ENCODE measurements at regions not wholly inside any gene's neighbourhood (a gene's known extent, or its start where the extent isn't known, plus 50 kb on each side); places are given as distances from the start of the nearest gene placed in this dataset.
"Not testable (repeated sequence)": the region's sequence is repeated elsewhere in the genome, so short reads cannot be mapped to it uniquely, and the experiment has no call there.

DNA sequence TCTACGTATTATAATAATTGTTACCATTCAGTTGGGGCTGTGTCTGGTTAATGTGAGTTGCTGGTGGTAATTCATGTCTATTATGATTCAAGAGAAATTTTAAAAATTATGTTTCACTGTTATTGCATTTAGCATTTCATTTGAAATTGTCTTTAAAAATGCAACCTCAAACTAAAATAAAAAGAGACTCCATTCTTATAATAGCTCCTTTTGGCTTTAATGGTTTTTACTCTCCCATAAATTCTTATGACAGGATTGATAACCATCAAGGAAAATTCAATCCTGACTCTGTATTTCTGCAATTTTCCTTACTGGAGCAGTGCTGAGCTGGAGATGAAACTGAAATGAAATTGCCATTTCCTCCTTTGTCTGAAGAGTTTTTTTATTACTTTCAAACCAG lies 262.7 kb downstream of the REEP3 start:
- no peak for DNase-seq (ENCODE audit: low spot score)

DNA sequence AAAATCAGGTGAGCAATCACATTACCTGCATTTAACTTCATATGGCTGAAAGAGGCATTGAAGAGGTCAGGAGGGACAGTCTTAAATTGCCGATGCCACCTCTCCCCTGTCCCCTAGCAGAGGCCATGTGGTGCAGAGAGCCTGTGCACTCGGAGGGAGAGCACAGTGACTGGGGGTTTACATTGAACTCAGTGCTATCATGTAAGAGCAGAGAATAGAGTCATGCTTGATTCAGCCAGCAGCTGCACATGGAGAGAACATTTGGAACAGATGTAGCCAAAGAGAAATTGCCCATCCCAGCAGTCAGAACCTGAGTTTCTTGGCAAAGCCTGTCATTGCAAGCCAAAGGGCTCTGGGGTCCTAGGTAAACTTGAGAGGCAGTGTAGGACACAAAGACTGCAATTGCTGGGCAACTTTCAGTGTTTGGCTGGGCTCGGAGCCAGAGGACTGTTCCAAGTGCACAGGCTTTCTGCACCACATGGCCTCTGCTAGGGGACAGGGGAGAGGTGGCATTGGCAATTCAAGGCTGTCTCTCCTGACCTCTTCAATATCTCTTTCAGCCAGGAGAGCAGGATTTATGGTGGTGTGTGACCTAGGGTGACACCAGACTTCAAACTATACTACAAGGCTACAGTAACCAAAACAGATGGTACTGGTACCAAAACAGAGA lies 267.1 kb downstream of the REEP3 start:
- DNase-seq (ENCODE audit: low spot score), result no peak

DNA sequence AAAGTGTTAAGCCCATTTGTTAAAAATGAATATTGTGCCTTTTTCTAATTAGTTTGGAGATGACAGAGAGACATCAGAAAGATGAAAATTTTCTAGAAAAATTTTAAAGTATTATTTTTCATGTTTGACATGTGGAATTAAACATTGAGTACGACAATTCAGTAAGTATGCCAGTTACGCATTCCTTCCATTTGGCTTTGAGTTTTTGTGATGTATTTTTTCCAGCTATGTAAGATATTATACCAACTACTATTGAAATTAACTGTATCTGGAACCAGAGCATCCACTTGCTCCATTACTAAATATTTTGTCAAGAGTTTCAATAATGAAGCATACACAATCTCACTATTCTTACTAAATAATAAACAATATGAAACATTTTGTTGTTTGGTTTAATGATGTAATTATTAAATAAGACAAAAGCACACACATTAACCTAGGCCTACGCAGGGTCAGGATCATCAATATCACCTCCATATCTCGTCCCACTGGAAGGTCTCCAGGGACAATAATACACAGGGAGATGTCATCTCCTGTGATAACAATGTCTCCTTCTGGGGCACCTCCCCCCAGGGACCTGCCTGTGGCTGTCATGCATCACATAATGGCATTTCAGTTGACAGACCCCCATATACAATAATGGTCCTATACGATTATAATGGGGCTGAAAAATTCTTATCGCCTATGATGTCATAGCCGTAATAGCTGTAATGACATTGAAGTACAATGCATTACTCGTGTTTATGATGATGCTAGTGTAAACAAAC lies 274.1 kb downstream of the REEP3 start:
- DNase-seq (ENCODE audit: low spot score), result no peak

DNA sequence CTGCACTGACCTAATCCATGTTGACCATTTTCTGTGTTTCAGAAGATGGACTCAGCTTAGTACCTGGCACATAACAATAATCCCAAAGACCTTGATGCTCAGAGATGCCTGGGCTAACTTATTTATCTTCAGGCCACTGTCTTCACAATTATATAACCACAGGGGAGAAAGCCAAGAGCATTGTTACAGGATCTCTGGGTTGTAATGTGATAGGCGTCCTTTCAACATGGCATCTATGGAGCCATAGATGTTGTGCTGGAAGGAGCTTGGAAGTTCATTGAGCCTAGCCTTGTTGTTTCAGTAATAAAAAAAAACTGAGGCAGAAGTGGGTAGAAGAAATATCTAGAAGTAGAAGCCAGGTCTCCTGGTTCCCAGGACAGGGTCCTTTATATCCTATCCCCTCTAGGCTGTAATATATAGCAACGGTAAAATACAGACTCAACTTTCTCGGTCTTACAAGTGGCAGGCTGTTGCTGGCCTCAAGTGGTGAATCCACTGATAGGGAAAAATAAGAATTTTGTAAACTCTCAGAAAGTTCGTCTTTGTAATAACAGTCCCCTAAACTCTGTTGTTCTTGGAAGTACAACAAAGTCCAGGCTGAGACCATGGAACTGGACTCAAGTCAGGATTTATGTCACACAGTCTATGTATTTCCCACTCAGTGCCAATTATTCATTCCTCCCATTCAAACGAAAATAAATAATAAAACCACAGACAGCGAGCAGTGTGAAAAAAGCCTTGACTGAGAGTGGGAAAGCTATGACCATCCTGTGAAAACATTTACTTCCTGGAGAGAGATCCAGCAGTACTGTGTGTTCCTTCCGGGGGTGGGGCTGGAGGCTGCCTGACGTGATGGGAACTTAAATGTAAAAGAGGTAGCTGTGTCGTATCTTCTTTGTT lies 277.6 kb downstream of the REEP3 start:
- peak; percentile 89 for DNase-seq (ENCODE audit: low spot score)

DNA sequence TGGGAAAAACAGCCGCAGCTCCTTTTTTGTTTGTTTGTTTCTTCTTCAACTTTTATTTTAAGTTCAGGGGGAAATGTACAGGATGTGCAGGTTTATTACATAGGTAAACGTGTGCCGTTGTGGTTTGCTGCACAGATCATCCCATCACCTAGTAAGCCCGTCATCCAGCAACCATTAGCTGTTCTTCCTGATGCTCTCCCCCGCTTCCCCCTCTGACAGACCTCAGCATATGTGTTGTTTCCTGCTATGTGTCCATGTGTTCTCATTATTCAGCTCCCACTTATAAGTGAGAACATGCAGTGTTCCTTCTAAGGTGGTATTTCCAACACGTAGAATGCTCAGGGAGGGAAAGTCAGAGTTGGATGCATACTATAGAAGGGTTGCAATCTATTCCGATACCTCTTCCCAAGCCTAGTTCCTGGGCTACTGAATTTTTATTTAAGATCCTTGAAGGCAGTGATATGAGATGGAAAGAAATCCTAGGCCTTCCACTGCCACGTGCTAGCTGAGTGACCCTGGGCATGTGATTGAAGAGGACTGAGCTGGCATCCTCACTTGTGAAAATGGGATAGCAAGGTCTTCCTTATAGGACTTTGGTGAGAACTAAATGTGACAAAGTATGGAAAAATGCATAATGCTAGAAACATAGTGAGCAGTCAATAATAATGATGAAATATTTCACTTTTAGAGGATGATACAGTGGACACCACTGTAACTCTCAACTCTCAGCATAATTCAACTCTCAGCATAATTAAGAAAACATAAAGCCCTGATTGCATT lies 278.5 kb downstream of the REEP3 start:
- no peak for DNase-seq (ENCODE audit: low spot score)

DNA sequence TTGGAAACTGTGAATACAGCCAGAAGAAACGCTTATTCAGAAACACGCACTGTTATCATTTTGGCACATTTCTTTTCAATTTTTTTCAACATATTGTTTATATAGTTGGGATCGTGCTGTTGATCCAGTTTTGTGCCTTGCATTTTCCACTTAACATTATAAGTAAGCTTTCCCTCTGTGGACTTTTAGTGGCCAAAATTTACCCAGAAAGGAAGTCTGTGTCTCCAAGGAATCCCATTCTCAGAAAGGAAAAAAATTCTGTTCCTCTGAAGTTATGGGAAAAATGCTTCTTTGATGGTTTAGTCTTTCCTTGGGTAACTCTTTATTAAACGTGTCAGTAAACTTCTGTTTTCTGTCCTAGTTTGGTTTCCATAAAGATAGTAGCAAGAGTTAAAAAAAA lies 280.0 kb downstream of the REEP3 start:
- no peak for DNase-seq (ENCODE audit: low spot score)

DNA sequence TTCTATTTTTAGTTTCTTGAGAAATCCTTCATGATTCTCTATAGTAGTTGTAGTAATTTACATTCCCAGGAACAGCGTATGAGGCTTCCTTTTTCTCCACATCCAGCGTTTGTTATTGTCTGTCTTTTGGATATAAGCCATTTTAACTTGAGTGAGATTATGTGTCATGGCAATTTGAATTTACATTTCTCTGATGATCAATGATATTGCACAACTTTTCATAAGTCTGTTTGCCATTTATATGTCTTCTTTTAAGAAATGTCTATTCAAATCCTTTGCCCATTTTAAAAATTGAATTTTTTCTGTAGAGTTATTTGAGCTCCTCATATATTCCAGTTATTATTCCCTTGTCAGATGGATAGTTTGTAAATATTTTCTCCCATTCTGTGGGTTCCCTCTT lies 285.1 kb downstream of the REEP3 start:
- DNase-seq (ENCODE audit: low spot score), result no peak

DNA sequence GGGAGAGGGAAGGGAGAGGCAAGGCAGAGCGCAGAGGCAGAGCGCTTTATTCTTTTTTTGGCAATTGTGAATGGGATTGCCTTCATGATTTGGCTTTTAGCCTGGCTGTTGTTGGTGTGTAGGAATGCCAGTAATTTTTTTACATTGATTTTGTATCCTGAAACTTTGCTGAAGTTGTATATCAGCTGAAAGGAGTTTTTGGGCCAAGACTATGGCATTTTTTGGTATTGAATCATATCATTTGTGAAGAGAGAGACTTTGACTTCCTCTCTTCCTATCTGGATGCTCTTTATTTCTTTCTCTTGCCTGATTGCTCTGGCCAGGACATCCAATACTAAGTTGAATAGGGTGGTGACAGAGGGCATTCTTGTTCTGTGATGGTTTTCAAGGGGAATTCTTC lies 291.3 kb downstream of the REEP3 start:
- no peak for DNase-seq (ENCODE audit: low spot score)

DNA sequence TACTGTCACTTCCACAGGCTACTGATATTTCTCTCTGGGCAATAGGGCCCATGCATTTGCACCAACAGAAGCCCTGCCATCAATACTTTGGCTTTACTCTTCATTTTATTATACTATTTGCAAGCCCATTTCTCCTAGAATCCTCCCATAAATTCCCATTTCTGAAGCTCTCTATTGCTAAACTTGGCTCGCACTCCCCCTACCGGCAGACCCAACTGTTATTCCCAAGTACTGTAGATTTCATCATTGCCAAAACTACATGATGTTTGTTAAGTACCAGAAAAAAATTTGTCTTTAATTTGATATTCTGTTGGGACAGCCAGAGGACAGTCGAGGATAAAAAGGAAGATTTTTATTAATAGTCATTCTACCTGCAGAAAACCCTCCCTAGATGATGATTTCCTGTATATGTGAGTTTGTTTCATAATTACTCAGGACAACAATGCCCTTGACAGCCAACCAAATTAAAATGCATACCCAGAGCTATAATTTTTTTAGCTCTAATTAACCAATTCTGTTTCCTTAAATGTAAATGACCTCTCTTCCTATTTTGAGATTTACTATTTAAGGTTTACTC lies 298.6 kb downstream of the REEP3 start:
- DNase-seq (ENCODE audit: low spot score), result peak; percentile 51

DNA sequence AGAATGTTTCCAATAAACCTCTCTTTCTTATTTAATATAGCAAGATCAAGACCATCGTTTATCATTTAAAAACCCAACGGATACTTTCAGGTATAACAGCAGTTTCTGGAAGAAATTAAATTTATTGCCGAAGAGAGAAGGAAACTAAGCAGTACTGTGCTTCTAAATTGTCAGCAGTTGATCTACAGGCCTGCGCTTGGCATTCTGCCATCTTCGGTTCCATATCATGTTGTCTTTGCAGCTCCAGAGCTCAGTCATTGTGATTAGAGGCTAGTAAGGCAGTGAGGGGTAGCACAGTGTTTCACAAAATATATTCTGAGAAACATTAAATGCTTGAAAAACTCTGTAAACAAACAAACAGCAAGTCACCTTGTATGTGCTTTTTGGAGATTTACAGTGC lies 301.3 kb downstream of the REEP3 start:
- no peak for DNase-seq (ENCODE audit: low spot score)

DNA sequence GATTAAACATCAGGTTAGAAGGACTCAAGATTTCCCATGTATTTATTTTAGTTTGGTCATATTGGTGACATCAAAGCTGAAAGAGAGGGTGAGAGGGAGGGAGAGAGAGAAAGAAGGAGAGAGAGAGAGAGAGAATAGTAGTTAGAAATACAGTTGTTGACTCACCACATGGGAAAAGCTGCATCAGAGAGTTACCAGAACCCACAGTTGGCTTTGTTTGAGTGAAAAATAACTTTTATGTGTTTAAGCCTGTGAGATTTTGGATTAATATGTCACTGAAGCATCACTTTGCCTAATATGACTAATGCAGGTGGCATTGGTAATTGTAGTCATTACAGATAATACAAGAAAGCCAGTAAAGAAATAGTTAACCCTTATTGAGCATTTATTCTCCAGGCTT lies 303.9 kb downstream of the REEP3 start:
- DNase-seq (ENCODE audit: low spot score), result no peak

DNA sequence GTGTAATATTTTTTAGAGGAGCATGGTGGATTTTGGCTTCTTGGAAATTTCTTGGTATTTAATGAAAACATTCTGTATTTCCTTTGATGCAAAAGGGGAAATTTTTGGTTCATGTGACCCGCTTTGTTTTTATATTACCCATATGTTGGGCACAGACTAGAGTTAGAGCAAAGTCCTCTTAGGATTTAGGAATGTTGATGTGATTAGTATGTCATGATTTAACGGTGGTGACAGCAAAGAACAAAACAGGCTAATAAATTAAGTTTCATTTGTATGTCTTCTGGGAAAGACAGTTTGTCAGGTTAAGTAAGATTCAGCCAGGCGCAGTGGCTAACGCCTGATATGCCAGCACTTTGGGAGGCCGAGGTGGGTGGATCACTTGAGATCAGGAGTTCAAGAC lies 304.6 kb downstream of the REEP3 start:
- DNase-seq (ENCODE audit: low spot score), result no peak

DNA sequence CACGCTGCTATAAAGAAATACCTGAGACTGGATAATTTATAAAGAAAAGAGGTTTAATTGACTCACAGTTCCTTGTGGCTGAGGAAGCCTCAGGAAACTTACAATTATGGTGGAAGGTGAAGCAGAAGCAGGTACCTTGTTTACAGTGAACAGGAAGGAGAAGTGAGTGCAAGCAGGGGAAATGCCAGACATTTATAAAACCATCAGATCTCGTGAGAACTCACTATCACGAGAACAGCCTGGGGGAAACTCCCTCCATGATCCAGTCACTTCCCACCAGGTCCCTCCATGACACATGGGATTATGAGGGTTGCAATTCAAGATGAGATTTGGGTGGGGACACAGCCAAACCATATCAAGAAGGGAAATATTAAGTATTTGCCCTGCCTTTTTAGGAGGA lies 305.8 kb downstream of the REEP3 start:
- not testable (repeated sequence) for DNase-seq (ENCODE audit: low spot score)

DNA sequence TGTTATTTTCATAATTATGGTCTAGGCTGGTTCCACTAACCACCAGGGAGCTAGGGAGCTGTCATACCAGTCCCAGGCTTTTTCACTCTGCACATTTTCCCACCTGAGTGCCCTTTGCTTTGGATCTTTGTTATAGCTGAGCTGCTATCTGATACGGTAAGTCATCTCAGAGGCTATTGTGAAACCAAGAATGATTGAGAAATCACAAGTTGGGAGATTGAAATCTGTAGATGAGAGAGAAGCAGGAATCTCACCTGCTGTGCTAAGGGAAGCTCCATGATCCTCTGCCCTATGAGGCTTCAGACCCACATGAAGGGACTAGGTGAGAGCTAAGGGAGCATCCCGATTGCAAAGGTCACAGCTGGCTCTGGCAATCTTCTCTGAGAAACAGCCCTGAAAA lies 307.8 kb downstream of the REEP3 start:
- DNase-seq (ENCODE audit: low spot score), result no peak

DNA sequence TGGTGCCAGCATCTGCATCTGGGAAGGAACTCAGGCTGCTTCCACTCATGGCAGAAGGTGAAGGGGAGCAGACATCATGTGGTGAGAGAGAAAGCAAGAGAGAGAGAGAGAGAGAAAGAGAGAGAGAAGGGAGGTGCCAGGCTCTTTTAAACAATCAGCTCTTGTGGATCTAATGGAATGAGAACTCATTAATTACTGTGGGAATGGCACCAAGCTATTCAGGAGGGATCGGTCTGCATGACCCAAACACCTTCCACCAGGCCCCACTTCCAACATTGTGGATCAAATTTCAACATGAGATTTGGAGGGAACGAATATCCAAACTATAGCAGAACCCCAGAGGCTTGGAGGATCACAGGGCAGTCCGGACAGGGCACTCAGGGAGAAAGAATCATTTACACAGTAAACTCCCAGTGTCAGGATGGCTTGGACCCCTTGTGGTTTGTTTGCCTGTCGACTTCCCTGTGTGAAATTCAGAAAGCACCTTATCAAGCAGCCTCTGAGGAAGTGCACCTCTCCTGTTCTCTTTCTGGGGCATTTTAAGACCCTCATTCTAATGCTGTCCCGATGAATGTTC lies 308.5 kb downstream of the REEP3 start:
- DNase-seq (ENCODE audit: low spot score), result no peak

DNA sequence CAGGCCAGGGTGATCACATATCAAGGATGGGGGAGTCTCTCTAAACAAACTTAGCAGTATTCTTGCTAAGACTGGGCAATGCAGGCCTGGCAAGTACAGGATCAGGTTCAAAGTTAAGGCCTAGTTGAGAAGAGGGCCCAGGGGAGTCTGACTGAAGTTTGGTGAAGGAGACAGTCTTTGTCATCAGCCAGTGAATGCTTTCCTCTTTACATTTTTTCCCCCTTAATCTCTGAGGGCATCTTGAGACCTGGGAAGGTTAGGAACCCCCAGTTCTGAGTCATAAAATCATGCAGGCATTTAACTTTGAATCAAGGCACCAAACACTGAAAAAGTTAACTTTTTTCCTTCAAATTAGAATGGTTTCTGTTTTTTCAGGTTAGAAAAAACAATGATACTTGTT lies 311.5 kb downstream of the REEP3 start:
- DNase-seq (ENCODE audit: low spot score), result no peak

DNA sequence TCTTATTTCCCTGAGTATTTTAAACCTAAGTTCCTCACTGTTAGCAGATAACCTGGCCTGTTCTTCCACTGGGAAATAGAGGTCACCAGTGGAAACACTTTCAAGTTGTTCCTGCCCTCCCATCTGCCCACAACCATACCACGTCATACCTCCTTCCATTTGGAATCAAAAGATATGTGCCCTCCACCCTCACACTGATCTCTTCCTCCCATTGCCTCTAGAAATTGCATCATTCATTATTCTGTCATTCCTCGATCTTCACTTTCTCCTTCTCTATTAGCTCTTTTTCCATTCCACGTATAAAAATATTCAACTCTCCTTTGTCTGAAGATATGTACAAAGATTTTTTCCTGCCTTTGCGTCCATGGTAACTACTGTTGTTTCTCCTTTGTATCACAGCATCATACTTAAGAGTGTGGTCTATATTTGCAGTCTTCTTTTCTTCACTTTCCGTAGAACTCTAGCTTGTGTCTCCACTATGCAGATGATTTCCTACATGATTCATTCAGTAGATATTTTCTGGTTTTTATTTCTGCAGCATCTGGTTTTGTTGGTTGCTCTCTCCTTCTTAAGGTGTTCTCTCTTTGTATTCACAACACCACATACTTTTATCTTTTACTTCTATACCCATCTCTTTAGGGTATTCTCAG lies 312.3 kb downstream of the REEP3 start:
- no peak for DNase-seq (ENCODE audit: low spot score)

DNA sequence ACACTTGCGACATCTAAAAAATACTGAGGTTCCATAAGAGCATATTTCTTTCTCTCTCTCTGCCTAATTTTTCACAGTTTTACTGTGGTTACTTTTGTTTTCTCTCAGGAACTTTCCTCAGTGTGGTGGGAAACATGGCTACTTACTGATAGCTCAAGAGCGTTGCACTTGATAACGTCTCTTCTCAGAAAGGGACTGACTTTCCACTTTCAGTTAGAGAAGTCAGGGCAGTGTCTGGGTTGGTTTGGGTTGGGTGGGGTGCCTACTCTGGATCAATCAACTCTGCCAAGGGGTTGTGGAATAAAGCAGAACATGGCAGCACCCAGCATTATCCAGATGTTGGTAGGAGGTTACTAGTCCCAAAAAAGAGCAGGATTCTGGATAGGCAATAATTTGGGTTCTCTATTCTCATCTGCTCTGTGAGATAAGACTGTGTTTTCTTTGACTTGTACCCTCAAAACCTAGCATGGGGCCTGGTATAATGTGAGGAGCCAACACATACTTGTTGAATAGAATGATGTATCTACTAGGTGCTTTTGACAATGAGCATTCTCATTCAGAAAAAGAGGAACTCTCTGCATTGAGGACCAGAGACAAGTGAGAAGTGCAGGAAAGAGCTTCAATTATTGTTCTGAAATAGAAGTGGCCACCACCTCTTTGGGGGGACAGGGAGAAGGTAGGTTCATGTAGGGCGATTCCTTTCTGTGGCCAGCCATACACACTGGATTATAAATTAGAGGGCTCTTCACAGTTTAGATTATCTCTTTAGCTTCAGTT lies 315.7 kb downstream of the REEP3 start:
- no peak for DNase-seq (ENCODE audit: low spot score)

DNA sequence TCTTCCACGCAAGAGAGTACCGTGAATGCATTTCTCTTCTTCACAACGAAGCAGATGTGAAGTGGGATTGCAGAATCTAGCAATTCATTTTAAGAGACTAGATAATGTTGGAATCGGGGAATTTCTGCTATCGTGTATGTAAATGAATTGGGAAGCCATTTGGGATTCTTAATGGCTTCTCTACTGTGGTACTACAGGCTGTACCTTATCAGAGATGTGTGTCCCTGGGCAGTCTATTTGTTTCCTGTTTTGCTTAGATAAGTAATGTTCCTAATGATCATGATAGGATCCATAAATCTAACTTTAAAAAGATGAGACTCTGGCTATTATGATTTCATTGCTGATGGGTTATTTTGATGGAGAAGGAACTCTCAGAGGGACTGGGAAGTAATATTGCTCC lies 320.6 kb downstream of the REEP3 start:
- DNase-seq (ENCODE audit: low spot score), result no peak

DNA sequence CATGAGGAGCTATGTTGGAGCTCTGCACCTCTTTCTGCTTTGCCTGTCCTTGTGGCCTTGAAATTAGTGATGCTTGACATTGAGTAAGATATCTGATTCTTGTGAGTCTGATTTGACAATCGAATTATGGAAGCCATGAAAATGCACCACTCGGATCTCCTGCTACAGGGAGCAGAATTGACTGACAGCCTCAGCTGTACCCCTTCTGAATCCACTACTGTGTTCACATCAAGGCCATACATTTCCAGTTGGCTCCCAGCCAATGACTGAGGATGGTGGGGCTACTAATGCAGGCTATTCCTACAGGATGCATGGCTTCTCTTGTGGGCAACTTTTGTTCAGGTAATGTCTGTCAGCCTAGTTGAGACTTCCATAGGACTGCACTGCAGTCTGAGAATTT lies 321.9 kb downstream of the REEP3 start:
- DNase-seq (ENCODE audit: low spot score), result no peak

Measured in H4 (cell line).